Left ventricle myocardium inferior (tissue), 1 donor: ENCODE measurements at regions not wholly inside any gene's neighbourhood (a gene's known extent, or its start where the extent isn't known, plus 50 kb on each side); places are given as distances from the start of the nearest gene placed in this dataset.
A peak's percentile ranks its signal among the peaks of the same experiment; 100 is the strongest.

Experiments
- DNase-seq: peaks from one replicate; pipeline ENCODE4 v3.0.0-alpha.2; 2020
- H3K27ac ChIP-seq: fragments of 200-600 bp; replicated peaks from 2 replicates; pipeline ENCODE4 v1.8.0; 2021
- H3K27me3 ChIP-seq: fragments of 200-600 bp; 2 replicates; pipeline ENCODE4 v1.8.0; 2021; ENCODE audit warnings: low read depth
- H3K36me3 ChIP-seq: fragments of 200-600 bp; 2 replicates; pipeline ENCODE4 v1.8.0; 2021
- H3K4me1 ChIP-seq: fragments of 200-600 bp; 2 replicates; pipeline ENCODE4 v1.8.0; 2021
- H3K4me3 ChIP-seq: fragments of 200-600 bp; 2 replicates; pipeline ENCODE4 v1.8.0; 2021; ENCODE audit warnings: mild to moderate bottlenecking, moderate library complexity
- H3K9me3 ChIP-seq: fragments of 200-600 bp; replicated peaks from 2 replicates; pipeline ENCODE4 v1.8.0; 2021
- CTCF ChIP-seq: fragments of 200-600 bp; IDR thresholded peaks from 2 replicates; pipeline ENCODE4 v1.8.0; 2021; ENCODE audit warnings: antibody characterized with exemption, mild to moderate bottlenecking, borderline replicate concordance
- intact Hi-C: fragments of 100-400 bp; cut with micrococcal nuclease; formaldehyde crosslinking; loops from one replicate; pipeline ENCODE4 v1.11.0; 2022
- donor health status: DM: no; HTN: yes; CAD: no; lungs with severe emphysema.

- no peak for TF ChIP-seq CTCF
- Histone ChIP-seq H3K4me1 (peaks cover 41% of the 10 kb centered on the region), H3K27me3 (no peaks in the 10 kb centered on the region), H3K9me3 (no peaks in the 10 kb centered on the region), H3K27ac (peak overlapping the region; percentile 29), H3K4me3 (no peak overlapping the region), H3K36me3 (no peaks in the 10 kb centered on the region)
- DNase-seq, result no peak
- intact Hi-C loops, result loop anchor here (10.0 kb wide), 2 partner anchors 86 to 314 kb away; partner anchors contain the start of gene ZFP36L2
Observed at GRCh38 chr2:43138441-43138840, 88.0 kb downstream of the ZFP36L2 start.

GRCh38 chr2:43136876-43137275, 89.5 kb downstream of the ZFP36L2 start:
- no peak overlapping the region for H3K4me3 ChIP-seq
- no peak for DNase-seq
- intact Hi-C loops, result loop anchor here (10.0 kb wide), 2 partner anchors 88 to 312 kb away; partner anchors contain the start of gene ZFP36L2
- H3K27ac ChIP-seq, result no peak overlapping the region
- no peaks in the 10 kb centered on the region for H3K9me3 ChIP-seq
- H3K4me1 ChIP-seq, result peaks cover 51% of the 10 kb centered on the region
- H3K27me3 ChIP-seq, result no peaks in the 10 kb centered on the region
- no peaks in the 10 kb centered on the region for H3K36me3 ChIP-seq
- no peak for TF ChIP-seq CTCF

GRCh38 chr2:43136011-43136799, 90.2 kb downstream of the ZFP36L2 start:
- no peaks in the 10 kb centered on the region for H3K9me3 ChIP-seq
- no peaks in the 10 kb centered on the region for H3K36me3 ChIP-seq
- no peak overlapping the region for H3K4me3 ChIP-seq
- intact Hi-C loops, result loop anchor here (10.0 kb wide), 2 partner anchors 89 to 311 kb away; partner anchors contain the start of gene ZFP36L2
- H3K4me1 ChIP-seq, result peaks cover 58% of the 10 kb centered on the region
- DNase-seq, result no peak
- TF ChIP-seq CTCF, result no peak
- H3K27me3 ChIP-seq, result no peaks in the 10 kb centered on the region
- peak overlapping the region; percentile 70 for H3K27ac ChIP-seq

- H3K27ac ChIP-seq, result peak overlapping the region; percentile 70
- intact Hi-C loops, result loop anchor here (10.0 kb wide), 2 partner anchors 89 to 311 kb away; partner anchors contain the start of gene ZFP36L2
- H3K4me3 ChIP-seq, result no peak overlapping the region
- no peak for TF ChIP-seq CTCF
- peaks cover 61% of the 10 kb centered on the region for H3K4me1 ChIP-seq
- H3K36me3 ChIP-seq, result no peaks in the 10 kb centered on the region
- DNase-seq, result no peak
- H3K9me3 ChIP-seq, result no peaks in the 10 kb centered on the region
- H3K27me3 ChIP-seq, result no peaks in the 10 kb centered on the region
Observed at GRCh38 chr2:43135583-43135982, 90.8 kb downstream of the ZFP36L2 start.

GRCh38 chr2:43134571-43134889, 91.9 kb downstream of the ZFP36L2 start:
- Histone ChIP-seq H3K27me3 (no peaks in the 10 kb centered on the region), H3K9me3 (no peaks in the 10 kb centered on the region), H3K27ac (peak overlapping the region; percentile 46), H3K4me1 (peaks cover 61% of the 10 kb centered on the region), H3K4me3 (no peak overlapping the region), H3K36me3 (no peaks in the 10 kb centered on the region)
- DNase-seq, result no peak
- intact Hi-C loops, result loop anchor here (10.0 kb wide), 2 partner anchors 90 to 310 kb away; partner anchors contain the start of gene ZFP36L2
- TF ChIP-seq CTCF, result no peak
